Colonic mucosa (tissue), 4 donors: ENCODE measurements at regions not wholly inside any gene's neighbourhood (a gene's known extent, or its start where the extent isn't known, plus 50 kb on each side); places are given as distances from the start of the nearest gene placed in this dataset.

Source experiments
- DNase-seq: peaks from one replicate; pipeline ENCODE4 v3.0.0-alpha.2; 2020
- H3K27ac ChIP-seq: fragments of 200-600 bp; one replicate; pipeline ENCODE4 v1.8.0; 2021
- H3K27me3 ChIP-seq: fragments of 200-600 bp; one replicate; pipeline ENCODE4 v1.8.0; 2021
- H3K36me3 ChIP-seq: fragments of 200-600 bp; one replicate; pipeline ENCODE4 v1.8.0; 2021
- H3K4me1 ChIP-seq: fragments of 200-600 bp; one replicate; pipeline ENCODE4 v1.8.0; 2021; ENCODE audit warnings: mild to moderate bottlenecking
- H3K4me3 ChIP-seq: fragments of 200-600 bp; one replicate; pipeline ENCODE4 v1.8.0; 2021
- H3K9ac ChIP-seq, 2 donors: one replicate each; pipeline ENCODE4 v1.7.0; 2013; ENCODE audit warnings: control low read depth in 2 of 2, low read depth in 2 of 2, low read length in 2 of 2
- H3K9me3 ChIP-seq: fragments of 200-600 bp; one replicate; pipeline ENCODE4 v1.8.0; 2021
- CTCF ChIP-seq: fragments of 200-600 bp; IDR thresholded peaks from one replicate; pipeline ENCODE4 v1.8.0; 2022; ENCODE audit warnings: antibody characterized with exemption, mild to moderate bottlenecking
- intact Hi-C: fragments of 100-400 bp; cut with DNase I; formaldehyde crosslinking; loops from one replicate; pipeline ENCODE4 v1.14.1; 2022
- donor health status: healthy.
- donor health status: DM: no; HTN: no; CAD: no.
- donor health status: DM: no; HTN: no; CAD: no.

- H3K36me3 ChIP-seq, result no peaks in the 10 kb centered on the region
- H3K27me3 ChIP-seq, result no peaks in the 10 kb centered on the region
- no peak overlapping the region for H3K9ac ChIP-seq
- no peaks in the 10 kb centered on the region for H3K9me3 ChIP-seq
- H3K4me3 ChIP-seq, result no peak overlapping the region
- intact Hi-C loops, result no loop called here
- H3K27ac ChIP-seq, result no peak overlapping the region
- DNase-seq, result no peak
- no peak for TF ChIP-seq CTCF
- H3K4me1 ChIP-seq, result no peaks in the 10 kb centered on the region
Observed at GRCh38 chr17:77266891-77267341, 126.1 kb downstream of the SEC14L1 start.

GRCh38 chr17:77269696-77270681 is 129.2 kb downstream of the SEC14L1 start:
- intact Hi-C loops, result loop anchor here (10.0 kb wide), 1 partner anchor 225 kb away; no protein-coding TSS in a partner anchor
- H3K36me3 ChIP-seq, result no peaks in the 10 kb centered on the region
- no peak overlapping the region for H3K27ac ChIP-seq
- no peaks in the 10 kb centered on the region for H3K27me3 ChIP-seq
- H3K4me3 ChIP-seq, result no peak overlapping the region
- H3K4me1 ChIP-seq, result no peaks in the 10 kb centered on the region
- H3K9me3 ChIP-seq, result no peaks in the 10 kb centered on the region
- TF ChIP-seq CTCF, result no peak
- no peak for DNase-seq
- H3K9ac ChIP-seq, result no peak overlapping the region

- Histone ChIP-seq H3K27me3 (no peaks in the 10 kb centered on the region), H3K27ac (no peak overlapping the region), H3K4me1 (no peaks in the 10 kb centered on the region), H3K36me3 (no peaks in the 10 kb centered on the region), H3K9ac (no peak overlapping the region), H3K9me3 (no peaks in the 10 kb centered on the region), H3K4me3 (no peak overlapping the region)
- no peak for TF ChIP-seq CTCF
- intact Hi-C loops, result loop anchor here (10.0 kb wide), 1 partner anchor 223 kb away; no protein-coding TSS in a partner anchor
- DNase-seq, result no peak
Observed at GRCh38 chr17:77271411-77271810, 130.6 kb downstream of the SEC14L1 start.

- Histone ChIP-seq H3K4me1 (no peaks in the 10 kb centered on the region), H3K36me3 (no peaks in the 10 kb centered on the region), H3K4me3 (no peak overlapping the region), H3K27ac (no peak overlapping the region), H3K27me3 (no peaks in the 10 kb centered on the region), H3K9me3 (no peaks in the 10 kb centered on the region), H3K9ac (no peak overlapping the region)
- intact Hi-C loops, result loop anchor here (10.0 kb wide), 1 partner anchor 221 kb away; no protein-coding TSS in a partner anchor
- TF ChIP-seq CTCF, result no peak
- DNase-seq, result no peak
Observed at GRCh38 chr17:77273397-77274085, 132.8 kb downstream of the SEC14L1 start.

GRCh38 chr17:77274096-77274845 is 133.5 kb downstream of the SEC14L1 start:
- no peak for DNase-seq
- intact Hi-C loops, result loop anchor here (10.0 kb wide), 1 partner anchor 221 kb away; no protein-coding TSS in a partner anchor
- TF ChIP-seq CTCF, result no peak
- Histone ChIP-seq H3K9me3 (no peaks in the 10 kb centered on the region), H3K4me3 (no peak overlapping the region), H3K4me1 (no peaks in the 10 kb centered on the region), H3K27ac (no peak overlapping the region), H3K9ac (no peak overlapping the region), H3K36me3 (no peaks in the 10 kb centered on the region), H3K27me3 (no peaks in the 10 kb centered on the region)
